Endothelial cell of umbilical vein (primary cell): ENCODE measurements at regions not wholly inside any gene's neighbourhood (a gene's known extent, or its start where the extent isn't known, plus 50 kb on each side); places are given as distances from the start of the nearest gene placed in this dataset.

Experiments
- BruUV-seq: library from RNA; stranded (reverse); fragments of 400-500 nt; replicated peaks from 2 replicates; lab custom pipeline; 2021; lab: Mats Ljungman, UMichigan
- CTCF ChIA-PET: fragments of 300-600, 350-600 bp; sonication (Branson Sonifier 250); formaldehyde crosslinking; loops from one replicate; lab custom pipeline; 2021; ENCODE audit warnings: antibody characterized with exemption, inconsistent platforms; lab: Charles Lee
- POLR2A ChIA-PET: fragments of 300-600, 350-600 bp; sonication (Branson Sonifier 250); formaldehyde crosslinking; loops from one replicate; lab custom pipeline; 2021; ENCODE audit warnings: antibody characterized with exemption, inconsistent platforms; lab: Charles Lee
- DNase-seq: peaks from one replicate; pipeline ENCODE4 v3.0.0-alpha.2; 2011; ENCODE audit warnings: low read depth, low spot score
- FAIRE-seq: peaks from 2 replicates; lab custom pipeline; 2011; peaks lifted over from hg19 to GRCh38; lab: Jason Lieb, UNC
- H2AFZ ChIP-seq: 2 replicates; pipeline ENCODE4 v1.6.0; 2012; ENCODE audit warnings: low read depth, low read length, control low read depth, inconsistent platforms
- H3K27ac ChIP-seq: 2 replicates; pipeline ENCODE4 v1.5.1; 2011; ENCODE audit warnings: low read depth, mild to moderate bottlenecking, control low read depth, low read length, moderate library complexity; ENCODE audit not compliant: insufficient read depth
- H3K27me3 ChIP-seq, 2 experiments: 2 replicates each; pipeline versions ENCODE4 v1.6.0 to v1.6.1; 2011; ENCODE audit warnings: low read length in 2 of 2, mixed read lengths in 1 of 2; ENCODE audit not compliant: control insufficient read depth in 2 of 2, insufficient read depth in 2 of 2
- H3K36me3 ChIP-seq, 2 experiments: 2 replicates in 1 of 2; 3 replicates in 1 of 2; pipeline ENCODE4 v1.5.1; 2011; ENCODE audit warnings: low read length in 2 of 2, mild to moderate bottlenecking in 1 of 2, moderate library complexity in 1 of 2; ENCODE audit not compliant: control insufficient read depth in 2 of 2, insufficient read depth in 2 of 2; ENCODE audit errors: extremely low read depth in 1 of 2
- H3K4me1 ChIP-seq: 3 replicates; pipeline ENCODE4 v1.5.1; 2011; ENCODE audit warnings: mild to moderate bottlenecking, low read length; ENCODE audit not compliant: control insufficient read depth, insufficient read depth; ENCODE audit errors: extremely low read depth
- H3K4me2 ChIP-seq: 2 replicates; pipeline ENCODE4 v1.6.1; 2011; ENCODE audit warnings: low read length, control low read depth, mixed read lengths; ENCODE audit not compliant: insufficient read depth
- H3K4me3 ChIP-seq, 3 experiments: fragments of 200-600 bp in 1 of 3; sonication (generic), shearing (Covaris generic) in 1 of 3; replicated peaks in 1 of 3; 2 replicates each; pipeline ENCODE4 v1.5.1; 2011 to 2016; ENCODE audit warnings: control low read depth in 3 of 3, low read length in 3 of 3, mild to moderate bottlenecking in 2 of 3, inconsistent platforms in 1 of 3, low read depth in 1 of 3, moderate library complexity in 1 of 3; ENCODE audit not compliant: insufficient read depth in 1 of 3
- H3K79me2 ChIP-seq: 2 replicates; pipeline ENCODE4 v1.6.0; 2012; ENCODE audit warnings: low read length, inconsistent platforms; ENCODE audit not compliant: control insufficient read depth, insufficient read depth
- H3K9ac ChIP-seq: replicated peaks from 2 replicates; pipeline ENCODE3; 2011; ENCODE audit warnings: low read length, control low read depth; ENCODE audit not compliant: insufficient read depth; ENCODE audit errors: extremely low read depth
- H3K9me1 ChIP-seq: replicated peaks from 3 replicates; pipeline ENCODE4 v1.6.0; 2011; ENCODE audit warnings: mild to moderate bottlenecking, low read length; ENCODE audit not compliant: control insufficient read depth, insufficient read depth; ENCODE audit errors: extremely low read depth
- H3K9me3 ChIP-seq: replicated peaks from 2 replicates; pipeline ENCODE4 v1.5.1; 2012; ENCODE audit warnings: low read length, inconsistent platforms; ENCODE audit not compliant: control insufficient read depth, insufficient read depth
- H4K20me1 ChIP-seq: replicated peaks from 2 replicates; pipeline ENCODE3; 2011; ENCODE audit warnings: mild to moderate bottlenecking, low read length; ENCODE audit not compliant: control insufficient read depth, insufficient read depth; ENCODE audit errors: extremely low read depth
- EZH2 ChIP-seq: IDR thresholded peaks from 2 replicates; pipeline ENCODE4 v1.6.1; 2012; ENCODE audit warnings: borderline replicate concordance, low read depth, mild to moderate bottlenecking, moderate library complexity, low read length, inconsistent platforms; ENCODE audit not compliant: severe bottlenecking
- FOS ChIP-seq: IDR thresholded peaks from 2 replicates; pipeline ENCODE4 v1.6.1; 2011; ENCODE audit warnings: mild to moderate bottlenecking, low read length, moderate library complexity, borderline replicate concordance; ENCODE audit not compliant: insufficient read depth
- GATA2 ChIP-seq: IDR thresholded peaks from 2 replicates; pipeline ENCODE4 v1.7.0; 2011; ENCODE audit warnings: low read depth, mild to moderate bottlenecking, moderate library complexity, mixed read lengths, low read length; ENCODE audit not compliant: insufficient read length, insufficient read depth
- JUN ChIP-seq: IDR thresholded peaks from 2 replicates; pipeline ENCODE4 v1.6.1; 2011; ENCODE audit warnings: borderline replicate concordance, low read depth; ENCODE audit not compliant: insufficient read length, insufficient read depth
- MYC ChIP-seq: IDR thresholded peaks from one replicate; pipeline ENCODE4 v1.6.1; 2011; ENCODE audit warnings: mild to moderate bottlenecking, low read depth, low read length
- POLR2A ChIP-seq: IDR thresholded peaks from 2 replicates; pipeline ENCODE4 v1.6.1; 2012; ENCODE audit warnings: low read depth, mild to moderate bottlenecking, control low read depth, low read length
- POLR2AphosphoS5 ChIP-seq: IDR thresholded peaks from 2 replicates; pipeline ENCODE4 v1.6.1; 2012; ENCODE audit warnings: low read depth, mild to moderate bottlenecking, control low read depth, low read length, moderate library complexity; ENCODE audit not compliant: insufficient read depth
- dilution Hi-C: fragments of 300-500 bp; cut with MboI; formaldehyde crosslinking; loops from one replicate; pipeline ENCODE4 v1.15.0; 2019; ENCODE audit warnings: low sequenced_read_pairs; ENCODE audit not compliant: extremely low pct_ligation_motif_present
- intact Hi-C: fragments of 100-400 bp; cut with micrococcal nuclease; formaldehyde crosslinking; loops from one replicate; pipeline ENCODE4 v1.10.0; 2022
- TF ChIP-seq, protein P1 (sequence below): IDR thresholded peaks from 2 replicates; pipeline ENCODE4 v1.6.1; 2011; ENCODE audit not compliant: insufficient read depth, insufficient read length
- TF ChIP-seq, protein P2 (sequence below), 2 donors: IDR thresholded peaks; 1 replicate in 1 of 2; 2 replicates in 1 of 2; pipeline ENCODE4 v1.5.1; 2011; ENCODE audit warnings: low read length in 2 of 2, mild to moderate bottlenecking in 2 of 2, moderate library complexity in 2 of 2, control low read depth in 1 of 2, inconsistent platforms in 1 of 2, low read depth in 1 of 2; ENCODE audit not compliant: insufficient read depth in 1 of 2; ENCODE audit errors: extremely low read depth in 1 of 2

DNA sequence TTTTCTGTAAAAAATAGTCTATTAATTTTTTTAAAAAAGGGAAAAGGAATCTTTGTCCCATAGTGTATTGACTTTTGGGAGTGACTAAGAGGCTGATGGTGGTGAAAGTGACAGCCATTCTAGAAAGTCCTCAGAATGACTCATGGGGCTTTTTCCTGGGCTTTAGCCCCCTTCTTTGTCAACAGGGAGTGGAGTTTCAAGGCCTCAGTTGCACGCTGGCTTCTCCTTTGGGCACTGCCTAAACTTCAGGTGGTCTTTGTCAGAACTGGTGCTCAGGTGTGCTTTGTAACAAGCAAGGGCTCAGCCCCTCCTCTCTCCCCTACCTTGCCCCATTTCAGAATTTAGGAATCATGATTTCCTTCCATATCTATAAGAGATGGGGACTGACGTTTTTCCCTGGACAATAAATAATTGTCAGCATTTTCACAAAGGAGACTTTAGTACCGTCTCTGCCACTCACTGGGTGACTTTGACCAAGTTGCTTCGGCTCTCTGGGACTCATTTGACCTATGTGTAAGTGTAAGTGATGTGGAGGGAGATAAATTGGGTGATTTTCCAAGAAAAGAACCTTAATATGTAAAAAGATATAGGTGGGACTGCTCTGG lies 61.2 kb upstream of the IGFBP2 start:
- intact Hi-C loops: no loop called here

DNA sequence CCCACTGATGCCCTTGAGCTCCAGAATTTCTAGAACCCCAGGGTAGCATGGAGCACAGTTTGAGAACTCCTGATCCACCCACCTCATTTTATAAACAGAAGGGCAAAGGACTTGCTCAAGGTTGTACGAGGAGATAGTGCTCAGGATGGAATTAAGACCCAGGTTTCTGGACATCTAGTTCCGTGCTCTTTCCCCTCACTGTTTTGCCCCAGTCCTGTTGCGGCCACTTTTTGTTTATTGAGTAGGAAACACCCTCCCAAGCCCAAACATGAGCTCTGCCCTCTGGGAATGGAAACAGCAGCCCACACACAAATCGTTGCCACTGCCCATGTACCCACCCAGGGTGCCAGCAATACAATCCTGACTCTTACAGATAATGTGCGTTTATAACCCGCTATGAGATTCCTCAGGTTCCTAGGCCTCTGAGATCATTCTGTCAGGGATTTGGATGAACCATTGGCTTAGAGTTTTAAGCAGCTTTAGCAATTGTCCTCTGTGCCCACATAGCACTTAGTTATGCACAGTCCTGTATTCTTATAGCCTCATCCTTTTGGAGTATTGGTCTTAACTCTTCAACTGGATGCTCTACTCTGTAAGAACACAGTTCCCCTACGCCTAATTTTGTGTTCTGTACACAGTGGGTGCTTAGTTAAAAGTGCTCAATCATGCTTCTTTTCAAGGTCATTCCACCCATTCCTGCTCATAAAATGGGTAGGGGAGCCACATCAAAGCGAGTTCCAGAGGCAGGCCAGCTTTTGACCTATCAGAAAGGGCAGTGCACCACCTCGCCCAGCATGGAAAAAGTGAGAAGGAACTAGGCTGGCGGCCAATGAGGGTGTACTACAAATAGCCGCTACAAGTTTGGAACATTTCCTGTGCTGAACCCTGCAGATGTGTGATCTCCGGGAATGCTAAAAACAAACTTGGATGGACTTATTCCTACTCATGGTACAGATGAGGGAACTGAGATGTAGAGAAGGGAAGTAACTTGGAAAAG lies 60.3 kb upstream of the IGFBP2 start:
- DNase-seq: peak; percentile 77
- H3K4me3 ChIP-seq: no peak overlapping the region
- no peaks in the 10 kb centered on the region for H3K36me3 ChIP-seq
- ChIA-PET POLR2A (no interaction called here), CTCF (no interaction called here)
- no peaks in the 10 kb centered on the region for H3K9me3 ChIP-seq
- no peak for FAIRE-seq
- no peak overlapping the region for H2AFZ ChIP-seq
- peaks cover 4 to 7% of the 10 kb centered on the region in 2 experiments for H3K27me3 ChIP-seq
- dilution Hi-C loops: no loop called here
- TF ChIP-seq JUN (no peak), POLR2A (no peak), EZH2 (no peak), GATA2 (no peak), MYC (no peak), FOS (no peak), POLR2AphosphoS5 (no peak)
- TF ChIP-seq, protein P1, sequence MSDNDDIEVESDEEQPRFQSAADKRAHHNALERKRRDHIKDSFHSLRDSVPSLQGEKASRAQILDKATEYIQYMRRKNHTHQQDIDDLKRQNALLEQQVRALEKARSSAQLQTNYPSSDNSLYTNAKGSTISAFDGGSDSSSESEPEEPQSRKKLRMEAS: no peak
- TF ChIP-seq, protein P2, sequence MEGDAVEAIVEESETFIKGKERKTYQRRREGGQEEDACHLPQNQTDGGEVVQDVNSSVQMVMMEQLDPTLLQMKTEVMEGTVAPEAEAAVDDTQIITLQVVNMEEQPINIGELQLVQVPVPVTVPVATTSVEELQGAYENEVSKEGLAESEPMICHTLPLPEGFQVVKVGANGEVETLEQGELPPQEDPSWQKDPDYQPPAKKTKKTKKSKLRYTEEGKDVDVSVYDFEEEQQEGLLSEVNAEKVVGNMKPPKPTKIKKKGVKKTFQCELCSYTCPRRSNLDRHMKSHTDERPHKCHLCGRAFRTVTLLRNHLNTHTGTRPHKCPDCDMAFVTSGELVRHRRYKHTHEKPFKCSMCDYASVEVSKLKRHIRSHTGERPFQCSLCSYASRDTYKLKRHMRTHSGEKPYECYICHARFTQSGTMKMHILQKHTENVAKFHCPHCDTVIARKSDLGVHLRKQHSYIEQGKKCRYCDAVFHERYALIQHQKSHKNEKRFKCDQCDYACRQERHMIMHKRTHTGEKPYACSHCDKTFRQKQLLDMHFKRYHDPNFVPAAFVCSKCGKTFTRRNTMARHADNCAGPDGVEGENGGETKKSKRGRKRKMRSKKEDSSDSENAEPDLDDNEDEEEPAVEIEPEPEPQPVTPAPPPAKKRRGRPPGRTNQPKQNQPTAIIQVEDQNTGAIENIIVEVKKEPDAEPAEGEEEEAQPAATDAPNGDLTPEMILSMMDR (IDR thresholded peaks at IDR 0.05; ENCODE audit: extremely low read depth in 1 of 2, insufficient read depth in 1 of 2, low read depth in 1 of 2, low read length in 2 of 2): no peak
- H3K27ac ChIP-seq: no peak overlapping the region
- H3K9me1 ChIP-seq: no peaks in the 10 kb centered on the region
- H3K4me2 ChIP-seq: no peak overlapping the region
- H4K20me1 ChIP-seq: no peaks in the 10 kb centered on the region
- no peaks in the 10 kb centered on the region for H3K79me2 ChIP-seq
- H3K9ac ChIP-seq: no peak overlapping the region
- intact Hi-C loops: no loop called here
- H3K4me1 ChIP-seq: no peaks in the 10 kb centered on the region
- no TSS peak for BruUV-seq

More for the DNA sequence above, 61.2 kb upstream of the IGFBP2 start:
- Histone ChIP-seq H3K9me3 (no peaks in the 10 kb centered on the region), H3K9me1 (no peaks in the 10 kb centered on the region), H3K27ac (no peak overlapping the region), H3K9ac (no peak overlapping the region), H3K4me2 (no peak overlapping the region), H3K79me2 (no peaks in the 10 kb centered on the region), H2AFZ (no peak overlapping the region), H4K20me1 (no peaks in the 10 kb centered on the region), H3K4me1 (no peaks in the 10 kb centered on the region), H3K4me3 (no peak overlapping the region), H3K27me3 (peaks cover 4 to 10% of the 10 kb centered on the region in 2 experiments), H3K36me3 (no peaks in the 10 kb centered on the region)
- dilution Hi-C loops: no loop called here
- BruUV-seq: no TSS peak
- DNase-seq (no peak), FAIRE-seq (no peak)
- TF ChIP-seq, protein P1: no peak
- TF ChIP-seq JUN: no peak
- TF ChIP-seq FOS: no peak
- TF ChIP-seq POLR2AphosphoS5: no peak
- no peak for TF ChIP-seq GATA2
- no peak for TF ChIP-seq MYC
- POLR2A ChIA-PET: no interaction called here
- CTCF ChIA-PET: no interaction called here
